HG02870 (cell line): ENCODE measurements at regions not wholly inside any gene's neighbourhood (a gene's known extent, or its start where the extent isn't known, plus 50 kb on each side); places are given as distances from the start of the nearest gene placed in this dataset.
"Not testable (repeated sequence)": the region's sequence is repeated elsewhere in the genome, so short reads cannot be mapped to it uniquely, and the experiment has no call there.

Source experiments
- ATAC-seq: cut with Tn5 transposase; IDR thresholded peaks from one replicate; pipeline ENCODE4 v1.9.1; 2021; ENCODE audit warnings: mild to moderate bottlenecking, moderate library complexity; ENCODE audit not compliant: unreplicated experiment

GRCh38 chr12:92255741-92256140, 110.1 kb upstream of the BTG1 start:
- ATAC-seq, result no peak

DNA sequence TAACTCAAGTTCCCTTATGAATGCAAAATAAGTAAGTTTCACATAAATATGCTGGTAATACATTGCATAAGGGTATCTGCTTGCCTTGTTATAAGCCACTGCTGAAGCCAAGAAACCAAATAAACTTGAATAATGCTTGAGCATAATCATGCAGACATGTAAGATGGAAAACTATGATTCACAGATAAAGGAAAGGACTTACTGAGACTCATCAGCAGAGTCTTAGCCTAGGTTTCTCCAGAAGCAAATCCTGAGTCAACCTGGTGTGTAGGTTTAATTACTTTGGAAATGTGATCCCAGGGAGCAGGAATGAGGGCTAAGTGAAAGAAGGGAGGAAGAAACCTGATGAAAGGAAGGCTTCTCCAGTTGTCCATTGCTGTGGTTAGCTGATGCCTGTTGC, 107.7 kb upstream of the BTG1 start:
- ATAC-seq, result no peak

GRCh38 chr12:92248977-92249376, 103.3 kb upstream of the BTG1 start:
- no peak for ATAC-seq

GRCh38 chr12:92244036-92244435, 98.4 kb upstream of the BTG1 start:
- no peak for ATAC-seq

- ATAC-seq, result no peak
These were observed 97.3 kb upstream of the BTG1 start for GRCh38 chr12:92242907-92243306.

DNA sequence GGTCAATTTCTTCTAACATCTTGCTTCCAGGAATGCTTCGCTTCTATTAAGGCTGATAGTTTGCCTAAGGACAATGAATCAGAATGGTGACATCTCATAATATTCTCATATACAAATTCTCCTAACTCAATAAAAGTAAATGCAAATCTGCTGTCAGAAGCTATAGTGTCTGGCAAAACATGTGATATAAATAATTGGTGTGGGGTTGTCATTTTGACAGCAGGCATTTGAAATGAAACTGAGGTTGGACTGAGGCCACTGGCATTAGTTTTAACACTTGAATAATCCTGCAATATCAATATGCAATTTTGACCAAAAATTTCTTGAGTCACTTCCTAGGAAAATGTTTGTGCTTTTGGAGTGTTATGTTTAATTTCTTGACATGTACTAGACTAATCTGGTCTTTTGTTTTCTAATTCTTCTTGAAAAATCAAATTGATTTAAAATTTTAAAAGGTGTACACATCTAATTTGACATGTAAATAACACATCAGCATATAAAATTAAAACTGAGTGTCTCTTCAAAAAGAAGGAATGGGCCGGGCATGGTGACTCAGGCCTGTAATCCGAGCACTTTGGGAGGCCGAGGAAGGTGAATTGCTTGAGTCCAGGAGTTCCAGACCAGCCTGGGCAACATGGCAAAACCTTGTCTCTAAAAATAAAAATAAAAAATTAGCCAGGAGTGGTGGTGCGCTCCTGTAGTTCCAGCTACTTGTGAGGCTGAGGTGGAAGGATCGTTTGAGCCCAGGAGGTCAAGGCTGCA, 92.3 kb upstream of the BTG1 start:
- ATAC-seq, result no peak

GRCh38 chr12:92237262-92237661, 91.6 kb upstream of the BTG1 start:
- no peak for ATAC-seq

DNA sequence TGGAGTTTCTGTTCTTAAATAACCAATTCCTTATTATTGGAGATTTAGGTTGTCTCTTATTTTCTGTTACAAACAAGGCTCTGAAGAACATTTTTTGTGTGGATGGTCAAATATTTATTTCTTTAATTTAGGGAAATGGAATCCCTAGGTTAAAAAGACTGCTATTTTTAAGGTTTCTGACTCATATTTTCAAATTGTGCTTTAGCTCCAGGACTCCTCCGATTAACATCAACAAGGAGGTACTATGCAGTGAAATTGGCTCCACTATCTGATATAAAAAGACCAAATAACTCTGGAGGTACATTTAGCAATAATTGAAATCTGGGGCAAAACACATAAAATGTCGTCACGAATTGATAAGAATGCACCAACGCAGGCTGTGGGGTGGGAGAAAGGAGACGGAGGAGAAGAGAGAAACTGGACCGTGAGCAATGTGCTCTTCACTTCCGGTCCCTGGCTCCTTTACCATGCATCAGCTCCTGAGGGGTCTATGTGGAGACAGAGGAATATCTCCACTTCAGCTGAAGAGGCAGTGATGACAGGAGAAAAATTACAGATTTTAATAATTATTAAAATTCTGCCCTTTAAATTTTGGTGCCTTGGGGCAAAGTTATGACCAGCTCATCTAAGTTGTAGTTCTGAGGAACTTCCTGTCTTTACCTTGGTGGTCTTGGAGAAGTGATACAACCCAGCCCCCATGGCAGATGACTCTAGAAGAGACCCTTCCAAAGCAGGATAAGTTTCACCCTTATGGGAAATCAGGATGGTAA, 90.2 kb upstream of the BTG1 start:
- no peak for ATAC-seq

DNA sequence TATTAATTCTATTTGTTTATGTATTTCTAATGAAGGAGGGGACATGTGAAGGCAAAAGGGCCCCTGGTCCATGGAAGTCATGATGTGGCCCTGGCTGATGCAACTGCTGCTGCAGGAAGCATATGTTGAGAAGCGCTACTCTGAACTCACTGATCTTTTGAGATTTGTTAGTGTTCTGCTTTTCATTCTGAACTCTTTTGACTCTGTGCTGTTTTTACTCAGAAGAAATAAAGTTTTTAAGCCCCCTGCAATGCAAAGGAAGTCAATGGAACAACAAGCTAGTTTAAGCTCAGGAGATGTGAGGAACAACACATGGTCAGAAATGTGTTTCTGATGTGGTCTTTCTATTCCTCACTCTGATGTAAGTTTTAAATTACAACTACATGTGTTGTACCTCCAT, 88.9 kb upstream of the BTG1 start:
- ATAC-seq, result no peak

DNA sequence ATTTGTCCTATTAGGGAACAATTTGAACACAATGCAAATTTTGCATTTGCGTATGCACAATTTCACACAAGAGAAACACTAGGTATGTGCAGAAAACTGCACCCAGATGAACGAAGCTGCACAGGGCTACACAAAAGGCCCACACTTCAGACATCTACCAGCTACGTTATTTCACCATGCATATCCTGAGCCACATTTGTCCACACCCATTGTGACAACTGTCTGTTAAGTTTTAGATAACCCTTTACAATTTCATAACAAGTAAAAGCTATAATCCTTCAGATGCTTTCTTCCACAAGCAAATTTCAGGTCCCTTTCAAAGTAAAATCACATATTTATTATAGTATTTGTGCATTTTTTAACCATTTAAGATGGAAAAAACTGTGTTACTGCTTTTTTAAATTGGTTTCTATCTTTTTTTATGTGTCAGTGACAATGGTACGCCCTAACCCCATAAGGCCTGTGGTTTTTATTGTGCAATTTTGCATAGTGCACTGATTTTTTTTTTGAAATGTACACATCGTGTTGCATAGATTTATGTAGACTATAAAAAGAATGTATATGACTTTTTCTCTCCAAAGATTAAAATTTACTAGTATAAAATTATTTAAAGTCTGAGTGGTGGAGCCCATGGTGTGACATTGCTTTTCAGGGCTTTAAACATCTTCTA, 87.8 kb upstream of the BTG1 start:
- no peak for ATAC-seq

GRCh38 chr12:92232371-92232932, 86.8 kb upstream of the BTG1 start:
- not testable (repeated sequence) for ATAC-seq

DNA sequence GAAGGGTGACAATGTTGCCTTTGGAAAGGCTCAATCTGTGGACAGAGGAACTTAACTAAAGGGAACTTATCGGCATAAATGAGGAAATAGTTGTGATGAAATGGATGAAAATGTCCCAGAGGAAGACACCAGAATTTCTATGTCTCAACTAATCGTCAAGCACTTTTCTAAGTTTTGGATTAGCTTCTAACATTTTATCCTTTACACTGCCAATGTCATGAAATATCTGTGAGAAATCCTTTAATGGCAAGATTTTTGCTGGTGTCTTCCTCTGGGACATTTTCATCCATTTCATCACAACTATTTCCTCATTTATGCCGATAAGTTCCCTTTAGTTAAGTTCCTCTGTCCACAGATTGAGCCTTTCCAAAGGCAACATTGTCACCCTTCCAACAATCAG, 86.3 kb upstream of the BTG1 start:
- ATAC-seq, result not testable (repeated sequence)

DNA sequence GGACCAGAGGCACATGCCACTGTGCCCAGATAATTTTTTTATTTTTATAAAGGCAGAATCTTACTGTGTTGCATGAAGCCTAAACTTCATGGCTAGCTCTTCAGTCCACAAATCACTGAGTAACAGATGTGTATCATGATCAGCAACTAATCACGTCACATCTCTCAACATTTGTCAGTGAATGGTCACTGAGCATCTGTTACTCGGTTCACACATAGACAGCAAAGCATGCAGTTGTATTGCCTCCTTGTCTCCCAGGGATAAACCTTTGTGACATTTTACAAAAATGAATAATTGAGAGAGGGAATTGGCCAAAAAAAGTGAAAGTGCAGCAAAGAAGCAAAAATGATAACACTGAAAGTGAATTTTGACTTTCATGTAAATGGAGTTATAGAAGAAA, 85.9 kb upstream of the BTG1 start:
- not testable (repeated sequence) for ATAC-seq

- ATAC-seq, result no peak
These were observed 83.7 kb upstream of the BTG1 start for GRCh38 chr12:92229381-92229780.

GRCh38 chr12:92226961-92227360, 81.3 kb upstream of the BTG1 start:
- ATAC-seq, result no peak

GRCh38 chr12:92226071-92226661, 80.5 kb upstream of the BTG1 start:
- ATAC-seq, result no peak

DNA sequence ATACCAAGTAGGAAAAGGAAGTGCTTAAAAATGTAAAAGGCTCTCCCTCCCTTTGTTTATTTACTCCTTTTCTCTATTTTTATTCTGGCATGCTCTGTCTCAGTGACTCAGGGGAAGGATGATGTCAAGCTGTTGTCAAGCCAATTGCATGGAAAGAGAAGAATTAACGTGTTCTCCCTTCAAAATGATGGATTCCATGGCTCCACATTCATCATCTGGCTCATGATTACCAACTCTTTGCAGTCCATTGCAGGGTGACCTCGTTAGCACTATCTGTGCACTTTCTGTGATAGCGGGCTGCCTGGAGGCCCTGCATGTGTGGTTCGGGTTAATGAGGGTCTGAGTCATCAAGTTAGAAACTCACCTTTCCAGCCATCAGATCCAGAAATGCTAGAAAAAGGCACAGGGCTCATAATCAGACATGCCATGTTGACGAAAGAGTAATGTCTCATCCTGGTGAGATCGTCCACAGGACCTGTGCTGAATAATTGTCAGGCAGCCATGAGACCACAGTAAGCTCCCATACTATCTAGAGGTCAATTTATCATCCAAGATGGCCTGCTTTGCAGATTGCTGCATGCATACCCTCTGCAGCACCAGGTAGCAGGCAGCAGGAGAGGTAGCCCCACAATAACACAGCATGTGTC, 79.2 kb upstream of the BTG1 start:
- no peak for ATAC-seq

- no peak for ATAC-seq
These were observed 77.8 kb upstream of the BTG1 start for GRCh38 chr12:92223481-92223880.

DNA sequence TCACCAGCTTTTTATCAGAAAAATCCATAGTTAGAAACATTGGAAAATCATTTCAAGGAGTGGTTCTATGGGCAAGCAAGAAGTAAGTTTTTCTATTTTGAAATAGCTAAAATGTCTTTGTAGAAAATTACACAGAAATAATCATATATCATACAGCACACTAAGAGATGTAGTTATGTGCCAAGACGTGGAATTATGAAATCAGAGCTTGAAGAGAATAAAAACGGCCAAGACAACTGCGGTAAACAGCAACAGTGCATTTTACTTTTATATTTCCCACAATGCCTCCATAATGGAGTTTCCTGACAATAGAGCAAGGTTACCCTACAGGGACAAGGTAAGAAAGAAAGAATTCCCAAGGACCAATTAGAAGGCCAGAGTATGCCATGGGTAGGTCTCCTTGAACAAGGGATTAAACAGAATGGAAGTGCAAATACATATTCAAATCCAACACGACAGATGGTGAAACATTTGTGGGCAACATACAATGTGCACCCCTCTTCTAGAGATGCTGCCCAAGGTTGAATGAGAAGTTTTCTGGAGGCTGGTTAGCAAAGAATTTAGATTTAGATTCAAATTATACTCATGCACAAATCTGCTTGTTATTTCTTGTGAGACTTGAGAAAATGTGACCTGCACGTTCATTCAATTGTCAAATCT, 76.1 kb upstream of the BTG1 start:
- no peak for ATAC-seq

DNA sequence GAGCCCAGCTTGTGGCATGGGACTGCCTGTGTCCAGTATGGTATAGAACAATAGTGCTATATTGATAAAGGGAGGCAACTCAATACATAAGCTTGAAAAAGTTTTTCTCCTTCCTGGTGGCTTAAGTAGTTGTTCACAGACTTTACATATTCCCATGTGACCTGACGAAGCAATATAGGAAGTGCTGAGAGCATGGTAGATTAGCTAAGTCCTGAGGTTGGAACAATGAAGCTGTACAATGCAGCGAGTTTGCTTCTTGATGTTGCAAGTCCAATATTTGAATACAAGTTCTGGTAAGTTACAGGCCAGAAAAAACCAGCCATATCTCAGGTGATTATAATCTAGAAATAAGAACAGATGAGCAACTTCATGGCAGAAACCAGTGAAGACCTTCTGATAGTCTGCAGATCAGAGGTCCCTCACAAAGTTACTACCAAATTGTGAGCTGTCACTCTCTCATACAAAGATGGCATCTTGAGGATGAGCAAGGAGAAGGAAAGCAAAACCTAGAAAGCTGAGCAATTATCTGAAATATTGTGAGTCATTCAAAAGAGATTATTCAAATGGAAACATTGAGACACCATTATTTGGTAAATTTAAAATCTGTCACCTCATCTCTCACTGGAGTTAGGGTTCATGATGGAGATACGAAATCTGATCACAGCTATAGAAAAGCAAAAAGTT, 72.9 kb upstream of the BTG1 start:
- no peak for ATAC-seq
